Sigmoid colon (tissue), 4 donors: ENCODE measurements at regions not wholly inside any gene's neighbourhood (a gene's known extent, or its start where the extent isn't known, plus 50 kb on each side); places are given as distances from the start of the nearest gene placed in this dataset.

Experiments used
- CTCF ChIP-seq, 4 experiments: fragments of 450-650 bp in 3 of 4; fragments of 200-600 bp in 1 of 4; IDR thresholded peaks; one replicate each; pipeline ENCODE4 v1.5.1; 2016 to 2019; ENCODE audit warnings: antibody characterized with exemption in 4 of 4, mild to moderate bottlenecking in 3 of 4, moderate library complexity in 2 of 4
- EP300 ChIP-seq, 4 donors: sonication (generic); formaldehyde crosslinking; IDR thresholded peaks; one replicate each; pipeline ENCODE4 v1.6.1; 2017; ENCODE audit warnings: antibody characterized with exemption in 4 of 4
- POLR2A ChIP-seq, 2 donors: fragments of 450-650 bp; IDR thresholded peaks; one replicate each; pipeline ENCODE4 v1.6.1; 2016; ENCODE audit warnings: antibody characterized with exemption in 2 of 2, mild to moderate bottlenecking in 2 of 2, moderate library complexity in 2 of 2
- POLR2AphosphoS5 ChIP-seq, 4 donors: sonication (generic); formaldehyde crosslinking; IDR thresholded peaks; one replicate each; pipeline ENCODE4 v1.6.1; 2017; ENCODE audit warnings: antibody characterized with exemption in 4 of 4

GRCh38 chr14:49339130-49339529, 247.1 kb downstream of the RPS29 start:
- no peak for TF ChIP-seq CTCF (IDR thresholded peaks at IDR 0.05)
- TF ChIP-seq POLR2A (IDR thresholded peaks at IDR 0.05): no peak
- no peak for TF ChIP-seq EP300 (IDR thresholded peaks at IDR 0.05)
- TF ChIP-seq POLR2AphosphoS5 (IDR thresholded peaks at IDR 0.05): no peak
